ENCODE measurements at regions not wholly inside any gene's neighbourhood (a gene's known extent, or its start where the extent isn't known, plus 50 kb on each side); places are given as distances from the start of the nearest gene placed in this dataset.

GRCh38 chr2:20562540-20563225 is 88.2 kb downstream of the HS1BP3 start:
- DNase-seq, result no peak

- DNase-seq, result no peak
Measured at GRCh38 chr2:20563251-20563650, 87.6 kb downstream of the HS1BP3 start.

- DNase-seq, result no peak
Measured at GRCh38 chr2:20563833-20564232, 87.1 kb downstream of the HS1BP3 start.

GRCh38 chr2:20565101-20565622 is 85.7 kb downstream of the HS1BP3 start:
- DNase-seq, result no peak

GRCh38 chr2:20565623-20566236 is 85.2 kb downstream of the HS1BP3 start:
- no peak for DNase-seq

GRCh38 chr2:20566331-20566730 is 84.6 kb downstream of the HS1BP3 start:
- DNase-seq, result no peak

GRCh38 chr2:20567159-20567925 is 83.6 kb downstream of the HS1BP3 start:
- DNase-seq, result no peak
